Ishikawa (cell line): ENCODE measurements at regions not wholly inside any gene's neighbourhood (a gene's known extent, or its start where the extent isn't known, plus 50 kb on each side); places are given as distances from the start of the nearest gene placed in this dataset.

Source experiments
- CEBPB ChIP-seq: IDR thresholded peaks from 2 replicates; pipeline ENCODE4 v1.6.1; 2012
- CREB1 ChIP-seq: IDR thresholded peaks from 2 replicates; pipeline ENCODE4 v1.6.1; 2012; ENCODE audit warnings: low read depth
- EGR1 ChIP-seq: IDR thresholded peaks from 2 replicates; pipeline ENCODE4 v1.6.1; 2012
- EP300 ChIP-seq: IDR thresholded peaks from 2 replicates; pipeline ENCODE4 v1.6.1; 2012; ENCODE audit warnings: borderline replicate concordance
- FOXM1 ChIP-seq: IDR thresholded peaks from 2 replicates; pipeline ENCODE4 v1.6.1; 2012; ENCODE audit warnings: low read depth, borderline replicate concordance
- NFIC ChIP-seq: IDR thresholded peaks from 2 replicates; pipeline ENCODE4 v1.6.1; 2012
- RAD21 ChIP-seq: IDR thresholded peaks from 2 replicates; pipeline ENCODE4 v1.6.1; 2012; ENCODE audit warnings: low read depth
- TAF1 ChIP-seq: IDR thresholded peaks from 2 replicates; pipeline ENCODE4 v1.6.1; 2012; ENCODE audit warnings: low read depth, mild to moderate bottlenecking
- TCF12 ChIP-seq: IDR thresholded peaks from 2 replicates; pipeline ENCODE4 v1.6.1; 2012; ENCODE audit warnings: low read depth
- TEAD4 ChIP-seq: IDR thresholded peaks from 2 replicates; pipeline ENCODE4 v1.6.1; 2012
- YY1 ChIP-seq: IDR thresholded peaks from 2 replicates; pipeline ENCODE4 v1.6.1; 2012; ENCODE audit warnings: low read depth
- ZBTB7A ChIP-seq: IDR thresholded peaks from 2 replicates; pipeline ENCODE4 v1.6.1; 2012; ENCODE audit warnings: low read depth
- TF ChIP-seq, protein P1 (sequence below): IDR thresholded peaks from 2 replicates; pipeline ENCODE4 v1.6.1; 2012; ENCODE audit warnings: low read depth, mild to moderate bottlenecking
- TF ChIP-seq, protein P2 (sequence below): IDR thresholded peaks from 2 replicates; pipeline ENCODE4 v1.6.1; 2012
- TF ChIP-seq, protein P3 (sequence below): IDR thresholded peaks from 2 replicates; pipeline ENCODE4 v1.6.1; 2012

DNA sequence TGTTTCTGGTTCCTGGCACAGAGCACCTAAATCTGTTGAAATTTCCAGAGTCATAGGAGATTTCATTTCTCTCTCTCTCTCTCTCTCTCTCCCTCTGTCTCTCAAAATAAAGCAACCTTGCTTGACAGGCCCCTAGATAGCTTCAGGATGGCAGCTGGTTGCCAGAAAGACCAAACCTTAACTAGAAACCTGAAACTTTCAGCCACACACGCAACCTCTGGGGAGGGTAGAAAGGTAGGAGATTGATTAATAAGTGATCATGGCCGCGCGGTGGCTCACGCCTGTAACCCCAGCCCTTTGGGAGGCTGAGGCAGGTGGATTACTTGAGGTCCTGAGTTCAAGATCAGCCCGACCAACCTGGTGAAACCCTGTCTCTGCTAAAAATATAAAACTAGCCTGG lies 1885.4 kb upstream of the CELF4 start:
- TF ChIP-seq CREB1 (no peak), TEAD4 (no peak), ZBTB7A (no peak), RAD21 (no peak), NFIC (no peak), TAF1 (no peak), TCF12 (no peak), CEBPB (no peak)
- TF ChIP-seq, protein P1, sequence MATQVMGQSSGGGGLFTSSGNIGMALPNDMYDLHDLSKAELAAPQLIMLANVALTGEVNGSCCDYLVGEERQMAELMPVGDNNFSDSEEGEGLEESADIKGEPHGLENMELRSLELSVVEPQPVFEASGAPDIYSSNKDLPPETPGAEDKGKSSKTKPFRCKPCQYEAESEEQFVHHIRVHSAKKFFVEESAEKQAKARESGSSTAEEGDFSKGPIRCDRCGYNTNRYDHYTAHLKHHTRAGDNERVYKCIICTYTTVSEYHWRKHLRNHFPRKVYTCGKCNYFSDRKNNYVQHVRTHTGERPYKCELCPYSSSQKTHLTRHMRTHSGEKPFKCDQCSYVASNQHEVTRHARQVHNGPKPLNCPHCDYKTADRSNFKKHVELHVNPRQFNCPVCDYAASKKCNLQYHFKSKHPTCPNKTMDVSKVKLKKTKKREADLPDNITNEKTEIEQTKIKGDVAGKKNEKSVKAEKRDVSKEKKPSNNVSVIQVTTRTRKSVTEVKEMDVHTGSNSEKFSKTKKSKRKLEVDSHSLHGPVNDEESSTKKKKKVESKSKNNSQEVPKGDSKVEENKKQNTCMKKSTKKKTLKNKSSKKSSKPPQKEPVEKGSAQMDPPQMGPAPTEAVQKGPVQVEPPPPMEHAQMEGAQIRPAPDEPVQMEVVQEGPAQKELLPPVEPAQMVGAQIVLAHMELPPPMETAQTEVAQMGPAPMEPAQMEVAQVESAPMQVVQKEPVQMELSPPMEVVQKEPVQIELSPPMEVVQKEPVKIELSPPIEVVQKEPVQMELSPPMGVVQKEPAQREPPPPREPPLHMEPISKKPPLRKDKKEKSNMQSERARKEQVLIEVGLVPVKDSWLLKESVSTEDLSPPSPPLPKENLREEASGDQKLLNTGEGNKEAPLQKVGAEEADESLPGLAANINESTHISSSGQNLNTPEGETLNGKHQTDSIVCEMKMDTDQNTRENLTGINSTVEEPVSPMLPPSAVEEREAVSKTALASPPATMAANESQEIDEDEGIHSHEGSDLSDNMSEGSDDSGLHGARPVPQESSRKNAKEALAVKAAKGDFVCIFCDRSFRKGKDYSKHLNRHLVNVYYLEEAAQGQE = no peak
- TF ChIP-seq, protein P2, sequence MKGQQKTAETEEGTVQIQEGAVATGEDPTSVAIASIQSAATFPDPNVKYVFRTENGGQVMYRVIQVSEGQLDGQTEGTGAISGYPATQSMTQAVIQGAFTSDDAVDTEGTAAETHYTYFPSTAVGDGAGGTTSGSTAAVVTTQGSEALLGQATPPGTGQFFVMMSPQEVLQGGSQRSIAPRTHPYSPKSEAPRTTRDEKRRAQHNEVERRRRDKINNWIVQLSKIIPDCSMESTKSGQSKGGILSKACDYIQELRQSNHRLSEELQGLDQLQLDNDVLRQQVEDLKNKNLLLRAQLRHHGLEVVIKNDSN = no peak

DNA sequence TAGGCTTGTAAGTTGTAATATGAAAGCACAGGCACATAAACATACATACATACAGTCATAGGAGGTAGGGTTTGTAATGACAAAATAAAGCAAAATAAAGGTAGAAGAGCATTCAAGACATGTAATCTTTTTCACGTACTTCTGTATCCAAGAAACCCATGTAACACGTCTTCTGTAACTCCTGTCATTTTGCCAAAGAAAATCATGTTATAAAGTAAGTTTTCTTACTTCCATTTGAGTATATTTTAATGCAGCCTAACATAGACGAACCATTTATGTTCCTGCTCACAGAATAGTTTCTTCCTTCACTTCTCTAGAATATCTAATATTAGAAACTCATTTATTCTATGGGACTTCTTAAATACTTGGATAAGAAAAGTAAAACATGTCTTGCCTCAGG lies 1884.0 kb upstream of the CELF4 start:
- TF ChIP-seq CREB1 (no peak), ZBTB7A (no peak), TEAD4 (no peak), NFIC (no peak), RAD21 (no peak), EP300 (no peak), FOXM1 (no peak), YY1 (no peak), TCF12 (no peak), CEBPB (no peak)
- TF ChIP-seq, protein P1 = no peak
- TF ChIP-seq, protein P3, sequence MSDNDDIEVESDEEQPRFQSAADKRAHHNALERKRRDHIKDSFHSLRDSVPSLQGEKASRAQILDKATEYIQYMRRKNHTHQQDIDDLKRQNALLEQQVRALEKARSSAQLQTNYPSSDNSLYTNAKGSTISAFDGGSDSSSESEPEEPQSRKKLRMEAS = no peak

DNA sequence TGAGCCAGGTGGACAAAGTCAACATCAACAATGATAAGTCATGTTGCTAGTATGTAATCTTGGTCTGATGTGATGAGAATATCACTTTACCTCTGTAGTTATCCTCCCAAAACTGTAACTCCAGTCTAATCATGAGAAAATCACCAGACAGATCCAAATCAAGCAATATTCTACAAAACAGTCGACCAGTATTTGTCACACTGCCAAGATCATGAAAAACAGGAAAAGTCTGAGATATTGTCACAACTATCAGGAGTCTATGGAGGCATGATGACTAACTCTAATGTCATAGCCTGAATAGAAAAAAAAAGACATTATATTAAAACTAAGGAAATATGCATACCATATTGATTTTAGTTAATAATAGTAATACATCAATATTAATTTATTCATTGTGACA lies 1883.3 kb upstream of the CELF4 start:
- TF ChIP-seq RAD21 (no peak), CREB1 (no peak), ZBTB7A (no peak), YY1 (no peak), TAF1 (no peak), EGR1 (no peak)
- TF ChIP-seq, protein P2 = no peak

DNA sequence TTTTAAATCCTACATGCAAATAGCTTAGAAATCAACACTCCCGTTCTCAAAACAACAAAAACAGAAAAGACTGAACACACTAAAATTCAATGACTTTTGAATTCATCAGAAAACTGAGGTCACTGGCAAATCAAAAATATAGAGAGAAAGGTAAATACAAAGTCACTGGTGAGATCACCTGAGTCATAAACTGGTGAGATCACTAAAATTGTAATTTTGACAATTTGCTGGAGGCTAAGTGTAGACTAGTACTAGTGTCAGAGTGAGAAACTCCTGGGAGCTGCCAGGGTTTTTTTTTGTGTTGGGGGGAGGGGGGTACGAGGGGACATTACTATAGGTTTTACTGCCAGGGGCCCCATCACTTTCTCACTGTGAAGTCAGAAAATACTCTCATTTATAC lies 1876.0 kb upstream of the CELF4 start:
- no peak for TF ChIP-seq CEBPB
- no peak for TF ChIP-seq TAF1
- TF ChIP-seq, protein P1 = no peak
- no peak for TF ChIP-seq EGR1
- no peak for TF ChIP-seq CREB1
- TF ChIP-seq, protein P3 = no peak

DNA sequence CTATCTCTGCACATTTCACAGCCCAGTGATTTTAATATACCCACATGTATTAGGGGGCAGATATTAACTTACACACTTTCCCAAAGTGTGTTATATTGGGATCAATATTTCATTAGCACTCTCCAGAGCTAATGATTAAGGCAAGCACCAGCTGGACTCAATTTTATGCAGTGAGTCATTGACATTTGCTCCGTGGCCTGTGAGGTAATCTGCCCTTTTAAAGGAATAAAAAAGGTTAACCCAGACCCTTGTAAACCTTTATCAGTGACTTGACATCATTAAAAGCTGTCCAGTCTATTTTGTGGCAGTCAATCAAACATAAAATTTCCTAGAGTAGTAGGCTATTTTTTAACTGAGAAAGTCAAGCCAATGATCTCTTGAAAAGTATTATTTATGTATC lies 1870.4 kb upstream of the CELF4 start:
- TF ChIP-seq RAD21 (no peak), EP300 (no peak), FOXM1 (no peak), TEAD4 (no peak), EGR1 (no peak), ZBTB7A (no peak), TCF12 (no peak), CEBPB (no peak), TAF1 (no peak), YY1 (no peak), NFIC (no peak), CREB1 (no peak)
- TF ChIP-seq, protein P1 = no peak
- TF ChIP-seq, protein P3 = no peak
- TF ChIP-seq, protein P2 = no peak
